AG09309 (cell line): ENCODE measurements at regions not wholly inside any gene's neighbourhood (a gene's known extent, or its start where the extent isn't known, plus 50 kb on each side); places are given as distances from the start of the nearest gene placed in this dataset.

Source experiments
- DNase-seq: peaks from one replicate; pipeline ENCODE4 v3.0.0-alpha.2; 2010; ENCODE audit warnings: low read depth
- H3K4me3 ChIP-seq: 2 replicates; pipeline ENCODE4 v1.5.1; 2011; ENCODE audit warnings: mild to moderate bottlenecking, low read depth, low read length, moderate library complexity; ENCODE audit not compliant: control insufficient read depth
- TF ChIP-seq, protein P1 (sequence below): IDR thresholded peaks from 2 replicates; pipeline ENCODE4 v1.5.1; 2011; ENCODE audit warnings: mild to moderate bottlenecking, low read depth, low read length, inconsistent platforms; ENCODE audit not compliant: insufficient read depth, control insufficient read depth; ENCODE audit errors: missing control alignments

DNA sequence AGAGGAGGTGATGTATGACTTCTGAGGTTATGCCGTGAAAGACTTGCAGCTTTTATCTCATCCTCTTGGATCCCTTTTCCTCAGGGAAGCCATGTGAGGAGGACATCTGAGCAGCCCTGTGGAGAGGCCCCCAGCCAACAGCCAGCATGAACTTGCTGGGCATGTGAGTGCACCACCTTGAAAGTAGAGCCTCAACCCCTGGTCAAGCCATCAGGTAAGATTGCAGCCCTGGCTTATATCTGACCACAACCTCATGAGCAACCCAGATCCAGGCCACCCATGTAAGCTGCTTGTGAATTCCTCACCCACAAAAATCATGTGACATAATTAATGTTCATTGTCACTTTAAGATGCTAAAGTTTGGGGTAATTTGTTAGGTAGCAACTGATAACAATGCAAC lies 121.0 kb downstream of the MIAT start:
- H3K4me3 ChIP-seq, result no peak overlapping the region
- DNase-seq, result no peak
- TF ChIP-seq, protein P1, sequence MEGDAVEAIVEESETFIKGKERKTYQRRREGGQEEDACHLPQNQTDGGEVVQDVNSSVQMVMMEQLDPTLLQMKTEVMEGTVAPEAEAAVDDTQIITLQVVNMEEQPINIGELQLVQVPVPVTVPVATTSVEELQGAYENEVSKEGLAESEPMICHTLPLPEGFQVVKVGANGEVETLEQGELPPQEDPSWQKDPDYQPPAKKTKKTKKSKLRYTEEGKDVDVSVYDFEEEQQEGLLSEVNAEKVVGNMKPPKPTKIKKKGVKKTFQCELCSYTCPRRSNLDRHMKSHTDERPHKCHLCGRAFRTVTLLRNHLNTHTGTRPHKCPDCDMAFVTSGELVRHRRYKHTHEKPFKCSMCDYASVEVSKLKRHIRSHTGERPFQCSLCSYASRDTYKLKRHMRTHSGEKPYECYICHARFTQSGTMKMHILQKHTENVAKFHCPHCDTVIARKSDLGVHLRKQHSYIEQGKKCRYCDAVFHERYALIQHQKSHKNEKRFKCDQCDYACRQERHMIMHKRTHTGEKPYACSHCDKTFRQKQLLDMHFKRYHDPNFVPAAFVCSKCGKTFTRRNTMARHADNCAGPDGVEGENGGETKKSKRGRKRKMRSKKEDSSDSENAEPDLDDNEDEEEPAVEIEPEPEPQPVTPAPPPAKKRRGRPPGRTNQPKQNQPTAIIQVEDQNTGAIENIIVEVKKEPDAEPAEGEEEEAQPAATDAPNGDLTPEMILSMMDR, result no peak

DNA sequence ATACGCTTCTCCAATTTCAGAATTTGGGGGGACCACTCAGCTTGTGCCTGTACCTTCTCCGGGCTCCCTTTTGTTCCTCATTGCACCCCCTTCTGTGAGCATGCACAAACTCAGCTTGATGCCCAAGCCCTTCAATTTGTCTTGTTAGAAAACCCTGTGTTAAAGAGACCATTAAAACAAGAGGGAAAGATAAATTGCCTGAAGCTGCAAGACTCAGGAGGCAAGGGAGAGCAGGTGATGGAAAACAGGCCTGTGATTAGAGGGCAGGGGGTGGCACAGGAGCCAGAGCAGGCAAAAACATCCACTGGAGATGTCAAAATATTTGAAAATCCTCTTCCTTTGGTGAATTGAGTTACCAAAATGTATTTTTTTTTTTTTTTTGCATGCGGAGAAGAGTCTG lies 121.7 kb downstream of the MIAT start:
- TF ChIP-seq, protein P1, result no peak
- no peak overlapping the region for H3K4me3 ChIP-seq
- no peak for DNase-seq

DNA sequence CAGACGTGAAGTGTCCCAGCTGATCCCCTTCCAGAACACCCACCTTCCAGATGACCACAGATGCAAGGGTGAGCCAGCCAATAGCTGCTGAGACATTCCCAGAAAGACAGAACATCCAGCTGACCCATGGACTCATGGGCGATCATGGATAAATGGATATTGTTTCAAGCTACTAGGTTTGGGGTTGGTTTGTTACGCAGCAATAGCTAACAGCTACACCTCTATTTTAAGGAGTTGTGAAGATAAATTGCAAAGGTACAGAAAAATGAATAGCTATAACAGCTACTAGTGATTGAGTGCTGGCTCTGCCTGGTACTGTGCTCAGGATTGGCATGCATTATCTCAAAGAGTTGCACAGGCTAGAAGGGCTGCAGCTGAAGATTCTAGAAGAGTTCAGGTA lies 122.5 kb downstream of the MIAT start:
- no peak for DNase-seq
- TF ChIP-seq, protein P1, result no peak
- no peak overlapping the region for H3K4me3 ChIP-seq

DNA sequence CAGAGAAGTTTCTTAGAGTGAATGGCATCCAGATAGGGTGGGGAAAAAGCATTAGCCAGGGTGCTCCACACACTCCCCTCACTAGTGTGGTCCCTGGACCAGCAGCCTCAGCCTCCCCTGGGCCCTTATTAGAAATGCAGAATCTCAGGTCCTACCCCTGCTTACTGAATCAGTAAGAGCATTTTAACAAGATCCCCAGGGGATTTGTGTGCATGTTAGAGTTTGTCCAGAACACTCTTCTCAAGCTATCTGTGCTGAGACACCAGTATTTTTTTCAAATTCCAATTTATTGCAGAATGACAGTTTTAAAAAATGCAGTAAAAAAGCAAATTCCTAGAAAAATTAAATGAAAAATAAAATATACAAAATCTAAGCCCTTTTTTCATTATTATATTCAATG lies 123.1 kb downstream of the MIAT start:
- DNase-seq, result no peak
- TF ChIP-seq, protein P1, result no peak
- no peak overlapping the region for H3K4me3 ChIP-seq

DNA sequence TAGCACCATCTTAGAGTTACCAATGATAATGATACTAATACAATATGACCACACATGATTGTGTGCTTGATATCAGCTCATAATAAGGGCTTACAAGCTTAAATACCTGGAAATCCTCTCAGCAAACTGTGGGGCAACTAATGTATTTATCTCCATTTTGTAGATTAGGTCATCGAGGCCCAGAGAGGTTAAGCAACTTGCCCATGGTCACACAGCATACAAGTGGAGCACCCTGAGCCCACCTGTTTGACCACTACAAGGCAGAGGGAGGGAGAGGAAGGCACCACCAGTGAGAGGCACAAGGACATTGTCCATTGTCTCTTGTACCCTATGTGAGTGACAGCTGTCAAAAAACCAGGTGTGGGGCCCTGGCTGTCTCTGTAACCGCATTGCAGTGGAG lies 123.7 kb downstream of the MIAT start:
- no peak overlapping the region for H3K4me3 ChIP-seq
- TF ChIP-seq, protein P1, result no peak
- no peak for DNase-seq

DNA sequence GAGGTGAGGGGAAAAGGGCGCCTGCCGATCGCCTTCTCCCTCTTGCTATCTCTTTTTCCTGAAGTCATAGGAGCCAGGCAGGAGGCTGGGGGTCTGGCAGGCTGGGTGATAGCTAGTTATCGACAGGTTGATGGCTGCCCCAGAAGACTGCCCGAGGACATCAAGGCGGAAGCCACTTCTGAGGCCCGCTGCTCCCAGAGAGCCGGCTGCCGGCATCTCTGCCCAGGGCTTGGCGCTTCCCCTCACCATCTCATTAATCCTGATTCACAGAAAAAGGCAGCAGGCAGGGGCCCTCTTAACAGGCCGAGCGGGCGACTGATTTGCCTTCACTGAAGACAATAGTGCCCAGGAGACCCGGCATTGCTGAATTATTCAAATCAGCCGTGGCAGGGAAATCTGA lies 124.2 kb downstream of the MIAT start:
- no peak for DNase-seq
- H3K4me3 ChIP-seq, result no peak overlapping the region
- TF ChIP-seq, protein P1, result no peak

DNA sequence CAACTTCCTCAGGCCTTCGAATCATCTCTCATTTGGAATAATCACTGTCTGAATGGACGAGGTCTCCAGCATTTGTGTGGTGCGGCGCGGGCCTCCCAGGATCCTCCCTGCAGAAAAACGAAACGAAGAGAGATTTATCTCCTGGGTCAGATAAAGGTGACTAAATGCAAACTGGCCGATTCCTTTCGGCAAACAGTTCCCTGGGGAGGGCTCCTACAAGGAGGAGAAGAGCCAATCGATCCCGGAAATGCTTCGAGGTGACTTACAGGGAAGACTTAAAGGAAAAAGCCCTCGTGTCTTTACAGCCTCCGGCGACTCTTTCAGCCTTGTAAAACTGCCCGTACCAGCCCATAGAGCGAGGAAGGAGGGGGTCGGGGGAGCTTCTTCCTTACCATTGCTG lies 126.5 kb downstream of the MIAT start:
- H3K4me3 ChIP-seq, result no peak overlapping the region
- TF ChIP-seq, protein P1, result no peak
- no peak for DNase-seq
